AG09319 (cell line): ENCODE measurements at regions not wholly inside any gene's neighbourhood (a gene's known extent, or its start where the extent isn't known, plus 50 kb on each side); places are given as distances from the start of the nearest gene placed in this dataset.
"Not testable (repeated sequence)": the region's sequence is repeated elsewhere in the genome, so short reads cannot be mapped to it uniquely, and the experiment has no call there.

Experiments used
- DNase-seq: peaks from one replicate; pipeline ENCODE4 v3.0.0-alpha.2; 2010; ENCODE audit warnings: low read depth; ENCODE audit errors: extremely low read depth
- TF ChIP-seq, protein P1 (sequence below): IDR thresholded peaks from 2 replicates; pipeline ENCODE4 v1.5.1; 2011; ENCODE audit warnings: low read depth, mild to moderate bottlenecking, inconsistent platforms, low read length, moderate library complexity

DNA sequence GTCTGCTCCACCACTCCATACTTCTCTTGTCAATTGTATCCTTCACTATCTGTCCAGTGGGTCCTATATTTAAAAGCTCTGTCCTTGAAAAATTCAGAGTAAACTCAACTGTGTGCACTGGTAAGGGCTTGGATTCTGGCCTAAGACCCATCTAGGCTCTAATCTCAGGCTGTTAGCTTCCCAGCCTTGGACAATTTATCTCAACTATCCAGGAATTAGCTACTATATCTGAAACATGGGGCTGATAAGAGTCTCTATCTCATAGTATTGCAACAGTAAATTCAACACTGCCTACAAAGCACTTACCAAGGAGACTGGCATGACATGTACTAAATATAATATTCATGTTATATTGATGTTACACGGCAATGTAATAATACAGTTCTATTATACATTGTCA is 303.4 kb downstream of the XPNPEP1 start:
- no peak for DNase-seq
- TF ChIP-seq, protein P1, sequence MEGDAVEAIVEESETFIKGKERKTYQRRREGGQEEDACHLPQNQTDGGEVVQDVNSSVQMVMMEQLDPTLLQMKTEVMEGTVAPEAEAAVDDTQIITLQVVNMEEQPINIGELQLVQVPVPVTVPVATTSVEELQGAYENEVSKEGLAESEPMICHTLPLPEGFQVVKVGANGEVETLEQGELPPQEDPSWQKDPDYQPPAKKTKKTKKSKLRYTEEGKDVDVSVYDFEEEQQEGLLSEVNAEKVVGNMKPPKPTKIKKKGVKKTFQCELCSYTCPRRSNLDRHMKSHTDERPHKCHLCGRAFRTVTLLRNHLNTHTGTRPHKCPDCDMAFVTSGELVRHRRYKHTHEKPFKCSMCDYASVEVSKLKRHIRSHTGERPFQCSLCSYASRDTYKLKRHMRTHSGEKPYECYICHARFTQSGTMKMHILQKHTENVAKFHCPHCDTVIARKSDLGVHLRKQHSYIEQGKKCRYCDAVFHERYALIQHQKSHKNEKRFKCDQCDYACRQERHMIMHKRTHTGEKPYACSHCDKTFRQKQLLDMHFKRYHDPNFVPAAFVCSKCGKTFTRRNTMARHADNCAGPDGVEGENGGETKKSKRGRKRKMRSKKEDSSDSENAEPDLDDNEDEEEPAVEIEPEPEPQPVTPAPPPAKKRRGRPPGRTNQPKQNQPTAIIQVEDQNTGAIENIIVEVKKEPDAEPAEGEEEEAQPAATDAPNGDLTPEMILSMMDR, result no peak

DNA sequence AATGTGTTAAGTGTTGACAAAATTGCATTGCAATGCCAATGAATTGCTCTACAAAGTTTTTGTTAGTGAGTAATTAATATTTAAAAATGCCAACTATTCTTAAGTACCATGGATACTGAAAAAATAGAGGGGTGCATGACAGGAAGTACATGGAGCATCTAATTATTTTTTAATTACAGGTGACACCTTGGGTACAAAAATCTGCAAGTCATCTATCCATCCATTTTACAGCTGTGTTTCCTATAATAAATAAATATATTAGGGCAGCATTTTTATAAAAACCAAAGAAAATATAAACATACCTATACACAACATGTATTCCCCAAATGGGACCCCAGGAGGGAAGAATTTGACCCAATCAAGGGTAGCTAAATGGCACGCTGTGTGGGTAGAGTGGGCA is 304.6 kb downstream of the XPNPEP1 start:
- TF ChIP-seq, protein P1, result no peak
- DNase-seq, result no peak

DNA sequence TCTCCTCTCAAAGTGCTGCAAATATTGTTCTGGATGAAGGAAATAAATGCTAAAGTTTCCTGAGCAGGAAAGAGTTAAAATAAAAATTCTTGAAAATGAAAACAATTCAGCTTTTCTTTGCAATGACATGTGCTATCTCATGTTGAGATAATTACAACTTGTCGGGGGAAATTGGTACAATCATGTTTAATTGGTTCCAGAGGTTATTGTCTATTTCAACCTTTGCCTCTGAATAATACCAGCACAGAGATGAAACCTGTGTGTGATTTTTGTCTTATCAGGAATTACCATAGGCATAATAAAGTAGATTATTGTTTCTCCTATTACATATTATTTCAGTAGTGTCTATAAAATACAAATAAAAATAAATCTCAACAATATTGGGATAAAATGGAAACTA is 305.0 kb downstream of the XPNPEP1 start:
- DNase-seq, result no peak
- TF ChIP-seq, protein P1, result no peak

DNA sequence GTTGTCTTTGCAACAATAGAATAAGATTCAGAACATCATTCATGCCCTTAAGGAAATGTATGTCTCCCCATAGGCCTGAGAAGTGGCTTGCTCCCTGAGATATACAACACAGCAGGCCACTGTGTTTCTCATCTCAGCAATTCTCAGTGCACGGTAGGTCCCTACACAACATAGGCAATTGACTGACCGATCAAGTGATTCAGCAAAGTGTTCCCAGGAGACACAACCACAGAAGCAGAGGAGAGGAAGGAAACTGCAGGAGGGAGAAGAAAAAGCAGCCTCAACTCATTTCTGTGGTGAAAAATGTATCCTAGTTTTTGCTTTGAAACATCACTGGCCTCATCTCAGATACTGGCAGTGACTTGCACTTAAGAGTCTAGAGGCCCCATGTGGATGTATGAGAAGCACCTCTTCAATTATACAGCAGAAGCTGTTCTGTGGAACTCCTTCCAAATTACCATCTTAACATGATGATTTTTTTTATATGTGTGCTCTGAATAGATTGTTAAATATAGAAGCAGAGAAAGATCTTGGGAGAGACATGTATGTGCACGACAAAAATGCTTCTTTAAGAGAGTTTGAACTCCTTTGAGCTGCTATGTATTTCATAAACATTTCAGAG is 306.8 kb downstream of the XPNPEP1 start:
- TF ChIP-seq, protein P1, result no peak
- no peak for DNase-seq

DNA sequence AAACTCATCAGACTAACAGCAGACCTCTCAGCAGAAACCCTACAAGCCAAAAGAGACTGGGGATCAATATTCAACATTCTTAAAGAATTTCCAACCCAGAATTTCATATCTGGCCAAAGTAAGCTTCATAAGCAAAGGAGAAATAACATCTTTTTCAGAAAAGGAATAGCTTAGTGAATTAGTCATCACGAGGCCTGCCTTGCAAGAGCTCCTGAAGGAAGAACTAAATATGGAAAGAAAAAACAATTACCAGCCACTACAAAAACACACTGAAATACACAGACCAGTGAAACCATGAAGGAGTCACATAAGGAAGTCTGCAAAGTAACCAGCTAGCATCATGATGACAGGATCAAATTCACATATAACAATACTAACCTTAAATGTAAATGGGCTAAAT is 328.0 kb downstream of the XPNPEP1 start:
- not testable (repeated sequence) for DNase-seq

DNA sequence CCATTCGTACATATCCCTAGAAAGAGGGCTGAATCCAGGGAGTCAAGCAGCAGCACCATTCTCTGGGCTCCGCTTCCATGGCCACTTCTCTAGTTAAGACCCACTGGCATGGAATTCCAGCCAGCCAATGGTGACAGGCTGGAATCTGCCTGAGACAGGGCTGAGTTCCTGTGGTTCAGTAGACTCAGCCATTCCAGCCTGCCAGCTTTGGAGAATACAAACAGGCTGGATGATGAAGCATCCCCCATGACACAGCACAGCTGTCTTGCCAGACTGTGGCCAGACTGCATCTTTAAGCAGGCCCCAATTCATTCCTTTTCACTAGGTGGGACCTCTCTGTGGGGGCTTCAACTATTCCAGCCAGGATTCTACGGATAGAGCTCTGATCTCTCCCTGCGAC is 329.6 kb downstream of the XPNPEP1 start:
- TF ChIP-seq, protein P1, result no peak
- no peak for DNase-seq

DNA sequence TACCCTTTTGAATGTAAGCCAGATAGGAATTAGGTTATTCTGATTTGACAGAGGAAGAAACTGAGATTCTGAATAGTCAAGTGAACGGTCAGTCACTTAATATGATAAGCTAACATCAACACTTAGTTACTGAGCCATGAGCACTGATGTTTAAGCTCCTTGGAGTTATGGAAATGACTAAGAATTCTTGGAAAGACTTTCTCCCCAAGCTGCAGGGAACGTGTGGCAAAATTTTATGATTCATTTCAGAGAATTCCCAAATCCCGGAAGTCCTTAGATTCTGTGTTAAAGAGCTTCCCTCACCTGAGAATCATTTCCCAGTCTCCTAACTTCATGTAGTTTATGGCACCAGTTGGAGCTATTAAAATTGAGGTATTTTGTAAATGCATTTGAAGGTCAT is 330.9 kb downstream of the XPNPEP1 start:
- no peak for DNase-seq
- TF ChIP-seq, protein P1, result no peak

DNA sequence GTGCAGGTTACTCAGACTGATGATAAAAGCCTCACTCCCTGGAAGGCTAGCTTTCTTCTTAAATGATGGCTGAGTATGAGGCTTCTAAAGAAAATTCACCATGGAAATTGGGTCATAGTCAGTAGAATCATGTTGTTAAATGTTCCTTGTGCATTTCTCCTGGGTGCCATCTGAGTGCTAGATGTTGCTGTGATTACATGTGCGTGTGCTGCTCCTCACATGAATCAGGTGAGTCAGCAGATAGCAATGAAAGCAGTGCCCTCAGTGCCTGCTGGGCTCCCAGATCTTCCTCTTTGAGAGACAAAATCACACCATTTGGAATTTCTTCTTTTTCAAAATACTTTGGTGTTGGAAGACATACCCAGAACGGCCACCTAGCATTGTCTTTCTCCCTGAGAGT is 331.7 kb downstream of the XPNPEP1 start:
- no peak for DNase-seq
- TF ChIP-seq, protein P1, result no peak
